SU-DHL-6 (cell line): ENCODE measurements at regions not wholly inside any gene's neighbourhood (a gene's known extent, or its start where the extent isn't known, plus 50 kb on each side); places are given as distances from the start of the nearest gene placed in this dataset.

Source experiments
- H2AFZ ChIP-seq: fragments of 200-600 bp; sonication (generic); 2 replicates; pipeline ENCODE4 v1.6.1; 2014; ENCODE audit warnings: low read depth, mild to moderate bottlenecking, moderate library complexity, mixed read lengths, antibody characterized with exemption, low read length; ENCODE audit not compliant: severe bottlenecking
- H3F3A ChIP-seq: fragments of 200-600 bp; shearing (Covaris generic); 2 replicates; pipeline ENCODE4 v1.6.0; 2016; ENCODE audit warnings: antibody characterized with exemption, mild to moderate bottlenecking; ENCODE audit not compliant: insufficient read depth
- H3K27ac ChIP-seq: fragments of 200-600 bp; sonication (generic); 2 replicates; pipeline ENCODE4 v1.5.1; 2016; ENCODE audit warnings: low read depth, mild to moderate bottlenecking, low read length, moderate library complexity, mixed read lengths
- H3K27me3 ChIP-seq: fragments of 200-600 bp; sonication (generic), shearing (Covaris generic); 2 replicates; pipeline ENCODE4 v1.6.0; 2014; ENCODE audit warnings: mild to moderate bottlenecking, low read length
- H3K36me3 ChIP-seq: fragments of 200-600 bp; sonication (generic); 2 replicates; pipeline ENCODE4 v1.6.1; 2014; ENCODE audit warnings: mild to moderate bottlenecking, low read length, mixed read lengths
- H3K4me2 ChIP-seq: fragments of 300-600, 200-600 bp; shearing (Covaris generic), sonication (generic); 2 replicates; pipeline ENCODE4 v1.6.0; 2014; ENCODE audit warnings: low read length, low read depth, mild to moderate bottlenecking; ENCODE audit not compliant: poor library complexity, severe bottlenecking
- H3K4me3 ChIP-seq: fragments of 200-600 bp; sonication (generic); 2 replicates; pipeline ENCODE4 v1.5.1; 2014; ENCODE audit warnings: antibody characterized with exemption, low read length, mild to moderate bottlenecking, mixed read lengths; ENCODE audit not compliant: insufficient read depth, poor library complexity, severe bottlenecking
- H3K79me2 ChIP-seq: fragments of 200-600 bp; sonication (generic); 2 replicates; pipeline ENCODE4 v1.6.1; 2014; ENCODE audit warnings: mild to moderate bottlenecking, low read length, moderate library complexity; ENCODE audit not compliant: insufficient read depth
- H3K9ac ChIP-seq: fragments of 200-600 bp; sonication (generic); 2 replicates; pipeline ENCODE4 v1.7.0; 2014; ENCODE audit warnings: mild to moderate bottlenecking, low read length
- H3K9me2 ChIP-seq: fragments of 200-600 bp; sonication (generic); replicated peaks from 2 replicates; pipeline ENCODE4 v1.6.1; 2014; ENCODE audit warnings: low read length; ENCODE audit not compliant: insufficient read depth
- H3K9me3 ChIP-seq: fragments of 200-600 bp; sonication (generic); 2 replicates; pipeline ENCODE4 v1.6.1; 2014; ENCODE audit warnings: low read length, mixed read lengths; ENCODE audit not compliant: insufficient read depth
- H4K20me1 ChIP-seq: fragments of 200-600 bp; sonication (generic); 2 replicates; pipeline ENCODE4 v1.6.1; 2014; ENCODE audit warnings: low read depth, mild to moderate bottlenecking, antibody characterized with exemption, low read length, moderate library complexity, mixed read lengths
- EZH2phosphoT487 ChIP-seq: fragments of 200-600 bp; sonication (generic), shearing (Covaris generic); conservative IDR thresholded peaks from 2 replicates; pipeline ENCODE4 v1.6.1; 2018; ENCODE audit warnings: mild to moderate bottlenecking, antibody characterized with exemption, low read length, moderate library complexity, mixed read lengths
- TF ChIP-seq, protein P1 (sequence below): fragments of 200-600 bp; sonication (generic); IDR thresholded peaks from one replicate; pipeline ENCODE4 v1.5.1; 2017; ENCODE audit warnings: antibody characterized with exemption, mild to moderate bottlenecking, low read length, moderate library complexity; ENCODE audit not compliant: insufficient read depth, poor library complexity, severe bottlenecking

DNA sequence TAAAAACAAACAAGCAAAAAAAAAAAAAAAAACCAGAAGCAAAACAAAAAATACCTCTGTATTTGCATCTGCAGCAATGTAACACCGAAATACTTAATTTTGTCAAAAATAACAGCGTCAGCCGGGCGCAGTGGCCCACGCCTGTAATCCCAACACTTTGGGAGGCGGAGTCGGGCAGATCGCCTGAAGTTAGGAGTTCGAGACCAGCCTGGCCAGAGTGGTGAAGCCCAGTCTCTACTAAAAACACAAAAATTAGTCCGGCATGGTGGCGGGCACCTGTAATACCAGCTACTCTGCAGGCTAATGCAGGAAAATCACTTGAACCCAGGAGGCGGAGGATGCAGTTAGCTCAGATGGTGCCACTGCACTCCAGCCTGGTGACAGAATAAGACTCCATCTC, 683.5 kb upstream of the CA10 start:
- no peak overlapping the region for H2AFZ ChIP-seq
- TF ChIP-seq, protein P1, sequence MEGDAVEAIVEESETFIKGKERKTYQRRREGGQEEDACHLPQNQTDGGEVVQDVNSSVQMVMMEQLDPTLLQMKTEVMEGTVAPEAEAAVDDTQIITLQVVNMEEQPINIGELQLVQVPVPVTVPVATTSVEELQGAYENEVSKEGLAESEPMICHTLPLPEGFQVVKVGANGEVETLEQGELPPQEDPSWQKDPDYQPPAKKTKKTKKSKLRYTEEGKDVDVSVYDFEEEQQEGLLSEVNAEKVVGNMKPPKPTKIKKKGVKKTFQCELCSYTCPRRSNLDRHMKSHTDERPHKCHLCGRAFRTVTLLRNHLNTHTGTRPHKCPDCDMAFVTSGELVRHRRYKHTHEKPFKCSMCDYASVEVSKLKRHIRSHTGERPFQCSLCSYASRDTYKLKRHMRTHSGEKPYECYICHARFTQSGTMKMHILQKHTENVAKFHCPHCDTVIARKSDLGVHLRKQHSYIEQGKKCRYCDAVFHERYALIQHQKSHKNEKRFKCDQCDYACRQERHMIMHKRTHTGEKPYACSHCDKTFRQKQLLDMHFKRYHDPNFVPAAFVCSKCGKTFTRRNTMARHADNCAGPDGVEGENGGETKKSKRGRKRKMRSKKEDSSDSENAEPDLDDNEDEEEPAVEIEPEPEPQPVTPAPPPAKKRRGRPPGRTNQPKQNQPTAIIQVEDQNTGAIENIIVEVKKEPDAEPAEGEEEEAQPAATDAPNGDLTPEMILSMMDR: no peak
- no peak for TF ChIP-seq EZH2phosphoT487
- no peak overlapping the region for H3K27ac ChIP-seq
- no peak overlapping the region for H3K4me2 ChIP-seq
- no peaks in the 10 kb centered on the region for H3K9me2 ChIP-seq
- H3K27me3 ChIP-seq: no peaks in the 10 kb centered on the region
- H4K20me1 ChIP-seq: no peaks in the 10 kb centered on the region
- no peak overlapping the region for H3K4me3 ChIP-seq
- no peaks in the 10 kb centered on the region for H3K79me2 ChIP-seq
- H3F3A ChIP-seq: no peaks in the 10 kb centered on the region
- no peaks in the 10 kb centered on the region for H3K36me3 ChIP-seq
- H3K9me3 ChIP-seq: no peaks in the 10 kb centered on the region
- no peak overlapping the region for H3K9ac ChIP-seq

DNA sequence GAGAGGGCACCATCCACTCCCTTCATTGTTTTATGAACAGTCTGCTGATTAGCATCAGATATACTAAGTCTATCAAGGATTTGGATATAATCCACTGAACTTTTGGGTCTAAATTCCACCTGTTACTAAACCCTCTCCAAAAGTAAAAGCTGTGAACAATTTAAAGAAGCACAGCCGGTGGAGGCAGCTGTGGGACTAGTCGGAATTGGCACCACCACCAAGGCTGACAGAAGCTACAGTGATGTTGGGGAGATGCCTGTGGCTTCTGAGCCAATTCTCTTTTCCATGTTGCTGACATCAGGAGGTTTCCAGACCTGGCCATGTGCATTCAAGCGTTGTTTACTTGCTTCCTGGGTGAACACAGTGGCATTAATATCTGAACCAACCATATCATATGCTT, 679.0 kb upstream of the CA10 start:
- no peaks in the 10 kb centered on the region for H3K79me2 ChIP-seq
- no peak overlapping the region for H3K4me3 ChIP-seq
- no peak overlapping the region for H3K4me2 ChIP-seq
- H4K20me1 ChIP-seq: no peaks in the 10 kb centered on the region
- no peaks in the 10 kb centered on the region for H3K27me3 ChIP-seq
- no peaks in the 10 kb centered on the region for H3K9me2 ChIP-seq
- H3K9me3 ChIP-seq: no peaks in the 10 kb centered on the region
- no peak overlapping the region for H3K9ac ChIP-seq
- H2AFZ ChIP-seq: no peak overlapping the region
- no peaks in the 10 kb centered on the region for H3K36me3 ChIP-seq
- TF ChIP-seq, protein P1: no peak
- TF ChIP-seq EZH2phosphoT487: no peak
- no peak overlapping the region for H3K27ac ChIP-seq
- H3F3A ChIP-seq: no peaks in the 10 kb centered on the region

DNA sequence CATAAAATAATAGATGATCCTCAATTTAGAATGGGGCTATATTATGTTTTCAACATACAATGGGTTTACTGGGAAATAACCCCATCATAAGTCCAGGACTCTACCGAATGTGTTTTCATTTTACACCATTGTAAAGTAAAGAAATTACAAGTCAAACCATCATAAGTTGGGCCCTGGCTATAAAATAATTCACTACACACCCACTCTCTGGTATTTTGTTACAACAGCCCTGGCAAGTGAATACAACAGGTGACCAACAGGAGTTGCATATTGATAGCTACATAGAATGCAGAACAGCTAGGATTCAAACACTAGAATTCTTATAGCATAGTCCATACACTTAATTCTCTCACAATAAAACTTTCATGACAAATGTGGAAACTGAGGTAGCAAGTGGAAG, 673.0 kb upstream of the CA10 start:
- H3K27me3 ChIP-seq: no peaks in the 10 kb centered on the region
- no peak overlapping the region for H3K9ac ChIP-seq
- no peaks in the 10 kb centered on the region for H3K9me2 ChIP-seq
- no peaks in the 10 kb centered on the region for H4K20me1 ChIP-seq
- no peaks in the 10 kb centered on the region for H3F3A ChIP-seq
- no peak overlapping the region for H3K27ac ChIP-seq
- H3K79me2 ChIP-seq: no peaks in the 10 kb centered on the region
- no peaks in the 10 kb centered on the region for H3K9me3 ChIP-seq
- H2AFZ ChIP-seq: no peak overlapping the region
- no peaks in the 10 kb centered on the region for H3K36me3 ChIP-seq
- H3K4me2 ChIP-seq: no peak overlapping the region
- TF ChIP-seq EZH2phosphoT487: no peak
- TF ChIP-seq, protein P1: no peak
- no peak overlapping the region for H3K4me3 ChIP-seq

DNA sequence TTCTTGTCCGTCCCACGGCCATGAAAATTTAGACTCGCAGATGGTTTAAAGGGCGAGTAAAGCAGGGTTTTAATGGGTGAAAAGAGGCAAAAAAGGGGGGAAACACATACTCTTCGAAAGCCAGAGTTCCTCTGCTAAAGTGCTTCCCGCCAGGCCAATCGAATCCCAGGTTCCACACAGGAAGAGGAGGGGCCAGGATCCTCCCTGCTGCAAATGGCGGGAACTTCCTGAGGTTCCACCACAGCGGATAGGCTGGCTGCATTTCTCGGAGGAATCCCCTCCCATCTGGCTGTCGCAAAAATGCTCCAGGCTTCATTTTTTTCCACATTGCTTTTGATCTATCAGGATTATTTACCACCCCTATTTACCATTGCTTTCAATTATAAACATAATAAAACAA, 670.1 kb upstream of the CA10 start:
- H3K4me3 ChIP-seq: no peak overlapping the region
- no peak overlapping the region for H2AFZ ChIP-seq
- H3K9ac ChIP-seq: no peak overlapping the region
- H3K27me3 ChIP-seq: no peaks in the 10 kb centered on the region
- H3K9me3 ChIP-seq: no peaks in the 10 kb centered on the region
- H3K27ac ChIP-seq: no peak overlapping the region
- no peaks in the 10 kb centered on the region for H3F3A ChIP-seq
- TF ChIP-seq, protein P1: no peak
- TF ChIP-seq EZH2phosphoT487: no peak
- H4K20me1 ChIP-seq: no peaks in the 10 kb centered on the region
- no peaks in the 10 kb centered on the region for H3K9me2 ChIP-seq
- H3K36me3 ChIP-seq: no peaks in the 10 kb centered on the region
- no peaks in the 10 kb centered on the region for H3K79me2 ChIP-seq
- no peak overlapping the region for H3K4me2 ChIP-seq
